GM18873 (cell line): ENCODE measurements at regions not wholly inside any gene's neighbourhood (a gene's known extent, or its start where the extent isn't known, plus 50 kb on each side); places are given as distances from the start of the nearest gene placed in this dataset.

ENCODE experiments used
- ATAC-seq: cut with Tn5 transposase; IDR thresholded peaks from one replicate; pipeline ENCODE4 v1.9.1; 2021; ENCODE audit warnings: mild to moderate bottlenecking, moderate library complexity, moderate number of reproducible peaks; ENCODE audit not compliant: unreplicated experiment, low FRiP score

- no peak for ATAC-seq
Measured at GRCh38 chr4:19925516-19925915, 326.2 kb upstream of the SLIT2 start.

GRCh38 chr4:19924761-19925160 lies 326.9 kb upstream of the SLIT2 start:
- ATAC-seq, result no peak

DNA sequence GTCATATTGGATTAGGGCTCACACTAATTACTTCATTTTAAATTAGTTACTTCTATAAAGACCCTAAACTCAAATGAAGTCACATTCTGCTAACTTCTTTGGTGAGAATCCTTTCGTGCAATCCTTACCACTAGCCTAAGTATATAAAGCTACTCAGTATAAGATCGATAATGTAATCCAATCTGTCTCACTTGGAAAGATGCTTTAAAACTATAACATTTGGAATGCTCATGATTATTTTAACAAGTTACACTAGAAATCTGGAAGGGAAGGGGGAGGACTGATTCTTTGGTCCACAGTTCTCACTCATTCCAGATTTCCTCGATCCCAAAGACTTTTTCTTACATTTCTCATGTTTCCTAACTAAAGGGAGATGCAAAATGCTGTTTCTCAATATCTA lies 336.4 kb upstream of the SLIT2 start:
- ATAC-seq, result no peak

- no peak for ATAC-seq
Measured at GRCh38 chr4:19913650-19914049, 338.1 kb upstream of the SLIT2 start.

GRCh38 chr4:19910861-19911525 lies 340.7 kb upstream of the SLIT2 start:
- no peak for ATAC-seq

- no peak for ATAC-seq
Measured at GRCh38 chr4:19905024-19905423, 346.7 kb upstream of the SLIT2 start.

- no peak for ATAC-seq
Measured at GRCh38 chr4:19888587-19888986, 363.1 kb upstream of the SLIT2 start.

DNA sequence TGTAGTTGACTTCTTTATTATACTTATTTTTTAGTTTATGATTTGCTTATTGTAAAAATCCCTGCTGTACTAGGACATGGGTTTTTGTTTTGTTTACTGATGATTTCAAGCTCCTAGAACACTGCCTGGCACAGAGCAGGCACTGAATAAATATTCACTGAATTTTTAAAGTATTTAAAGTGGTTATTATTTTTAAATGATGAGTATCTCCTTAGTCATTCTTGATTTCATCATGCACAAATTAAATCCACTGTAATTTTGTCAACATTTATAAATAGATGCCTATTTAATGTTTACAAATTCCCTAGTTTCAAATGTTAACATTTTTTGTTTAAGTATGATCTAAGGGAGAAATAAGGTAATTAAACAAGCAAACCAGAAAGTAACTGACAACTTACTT lies 367.9 kb upstream of the SLIT2 start:
- no peak for ATAC-seq

DNA sequence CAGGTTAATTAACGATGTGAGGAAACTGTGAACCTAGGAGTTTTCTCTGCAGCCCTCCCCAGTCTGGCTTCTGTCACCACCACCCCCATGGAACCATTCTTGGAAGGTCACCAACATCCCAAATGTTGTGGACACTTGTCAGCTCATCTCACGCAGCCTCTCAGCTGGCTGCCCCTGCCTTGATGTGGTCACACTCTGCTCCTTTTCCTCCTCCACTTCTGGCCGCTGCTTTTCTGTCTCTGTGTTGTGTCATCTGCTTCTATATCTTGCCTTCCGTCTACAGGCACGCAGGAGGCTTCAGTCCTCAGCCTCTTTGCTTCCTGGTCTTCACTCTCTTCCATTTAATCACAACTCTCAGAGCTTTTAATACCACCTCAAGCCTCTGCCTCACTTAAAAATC lies 371.5 kb upstream of the SLIT2 start:
- ATAC-seq, result no peak

DNA sequence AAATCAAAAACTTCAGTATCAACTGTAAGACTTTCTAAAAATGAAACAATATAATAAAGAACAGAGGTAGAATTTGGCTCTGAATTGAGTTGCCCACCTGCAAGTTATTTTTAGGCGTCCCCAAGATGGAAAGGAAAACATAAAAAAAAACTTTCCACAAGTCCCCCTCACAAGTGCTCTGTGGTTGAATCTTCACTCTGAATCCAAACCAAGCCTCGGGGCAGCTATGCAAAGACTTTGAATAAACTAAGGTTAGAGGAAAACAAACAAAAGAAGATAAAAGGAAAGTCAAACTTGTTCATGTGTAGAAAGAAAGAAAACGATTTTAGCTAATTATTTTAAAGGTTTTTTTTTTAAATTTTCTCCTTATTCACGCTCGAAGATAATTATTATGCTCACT lies 372.4 kb upstream of the SLIT2 start:
- ATAC-seq, result no peak

GRCh38 chr4:19857991-19858390 lies 393.7 kb upstream of the SLIT2 start:
- no peak for ATAC-seq

GRCh38 chr4:19857380-19857779 lies 394.3 kb upstream of the SLIT2 start:
- no peak for ATAC-seq

DNA sequence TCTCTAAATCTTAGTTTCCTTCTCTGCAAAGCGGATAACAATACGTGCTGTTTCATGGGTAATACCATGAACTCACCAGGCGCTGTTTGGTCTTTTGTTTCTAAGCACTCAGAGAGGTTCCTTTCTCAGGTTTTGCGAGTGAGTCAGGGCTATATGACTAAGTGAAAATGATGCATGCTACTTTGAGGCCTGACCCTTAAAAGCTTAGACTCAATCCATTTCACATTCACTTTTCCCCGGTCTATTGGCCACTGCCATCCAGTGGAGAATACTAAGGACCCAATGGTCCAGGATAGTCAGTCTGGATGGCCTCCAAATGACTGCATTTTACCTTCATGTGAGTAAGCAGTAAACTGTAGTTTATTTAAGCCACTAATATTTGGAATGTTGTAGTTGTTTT lies 400.8 kb upstream of the SLIT2 start:
- ATAC-seq, result no peak

DNA sequence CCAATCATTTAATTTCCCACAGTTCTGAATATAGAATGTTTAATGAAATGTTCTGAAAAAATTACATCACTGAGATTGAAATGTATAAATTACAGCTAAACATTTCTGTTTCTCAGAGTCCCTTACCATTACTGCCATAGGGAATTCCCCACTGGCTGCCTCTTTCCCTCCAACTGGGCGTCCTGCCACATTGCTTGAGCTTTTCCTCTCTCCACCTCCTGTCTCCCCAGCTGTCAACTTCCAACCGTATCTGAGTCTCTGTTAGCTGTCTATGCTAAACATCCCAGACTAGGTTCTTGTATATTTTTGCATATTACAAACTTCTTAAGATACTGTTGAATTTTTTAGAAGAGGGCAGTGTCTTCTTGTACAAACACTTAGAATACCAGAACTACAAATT lies 407.3 kb upstream of the SLIT2 start:
- no peak for ATAC-seq

GRCh38 chr4:19842471-19842870 lies 409.2 kb upstream of the SLIT2 start:
- no peak for ATAC-seq

- no peak for ATAC-seq
Measured at GRCh38 chr4:19838858-19839257, 412.8 kb upstream of the SLIT2 start.

GRCh38 chr4:19835429-19835828 lies 416.3 kb upstream of the SLIT2 start:
- no peak for ATAC-seq

- ATAC-seq, result no peak
Measured at GRCh38 chr4:19832411-19832810, 419.3 kb upstream of the SLIT2 start.

DNA sequence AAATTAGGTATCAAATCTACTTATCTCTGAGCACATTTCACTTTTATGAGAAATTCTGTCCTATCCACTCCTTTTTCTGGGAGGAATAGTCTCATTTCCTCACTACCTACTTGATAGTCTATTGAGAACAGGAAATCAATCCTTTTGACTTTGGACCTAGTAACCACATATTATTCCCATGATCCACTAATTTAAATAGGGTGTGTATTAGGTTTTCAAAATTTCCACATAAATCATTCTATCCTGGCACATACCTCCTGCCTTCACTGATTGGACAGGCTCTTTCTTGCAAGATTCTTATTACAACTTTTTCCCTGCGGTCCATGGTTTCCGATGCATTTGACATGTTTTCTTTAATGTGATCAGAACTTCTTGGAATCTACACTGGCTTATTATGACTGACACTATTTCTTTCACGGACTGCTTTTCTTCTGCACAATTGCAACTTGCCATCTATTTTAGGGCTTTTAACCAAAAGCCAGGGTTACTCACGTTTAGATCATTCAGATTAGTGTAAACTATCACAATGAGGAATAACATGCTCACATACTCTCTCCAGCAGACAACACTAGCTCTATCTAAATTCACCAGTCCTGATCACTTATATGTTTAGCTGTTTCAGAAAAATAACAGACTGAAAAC lies 419.9 kb upstream of the SLIT2 start:
- no peak for ATAC-seq

DNA sequence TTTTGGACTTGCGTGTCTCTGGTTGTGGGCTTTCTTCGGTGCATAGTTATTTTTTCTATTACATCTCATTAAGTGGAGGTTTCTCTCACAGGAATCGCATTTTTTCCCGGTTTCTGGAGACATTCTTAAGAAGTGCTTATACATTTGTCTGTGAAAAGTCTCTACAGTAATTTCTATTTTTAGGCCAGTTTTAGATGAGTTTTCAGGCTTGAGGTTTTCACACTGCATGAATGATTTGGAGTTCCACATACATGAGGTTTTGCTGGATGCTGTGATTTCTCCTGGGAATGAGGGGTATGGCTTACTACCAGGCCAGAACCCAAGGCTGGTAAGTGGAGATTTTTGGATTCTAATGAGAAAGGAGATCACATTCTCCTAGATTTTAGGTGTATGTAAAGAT lies 422.6 kb upstream of the SLIT2 start:
- no peak for ATAC-seq

GRCh38 chr4:19823781-19824180 lies 427.9 kb upstream of the SLIT2 start:
- no peak for ATAC-seq

GRCh38 chr4:19819737-19820136 lies 432.0 kb upstream of the SLIT2 start:
- ATAC-seq, result no peak

- no peak for ATAC-seq
Measured at GRCh38 chr4:19809989-19810388, 441.7 kb upstream of the SLIT2 start.
